Sigmoid colon (tissue), 6 donors: ENCODE measurements at regions not wholly inside any gene's neighbourhood (a gene's known extent, or its start where the extent isn't known, plus 50 kb on each side); places are given as distances from the start of the nearest gene placed in this dataset.

ENCODE experiments used
- DNase-seq: peaks from one replicate; pipeline ENCODE4 v3.0.0-alpha.2; 2019
- H3K27ac ChIP-seq, 4 donors: fragments of 200-600 bp; sonication (generic); one replicate each; pipeline ENCODE4 v1.5.1; 2016 to 2019; ENCODE audit warnings: mild to moderate bottlenecking in 1 of 4
- H3K27me3 ChIP-seq, 3 donors: fragments of 200-600 bp; sonication (generic); one replicate each; pipeline ENCODE4 v1.5.1; 2019; ENCODE audit warnings: mild to moderate bottlenecking in 1 of 3
- H3K36me3 ChIP-seq, 4 donors: fragments of 200-600 bp; sonication (generic); one replicate each; pipeline ENCODE4 v1.5.1; 2016 to 2019
- H3K4me1 ChIP-seq, 4 donors: fragments of 200-600 bp; sonication (generic); one replicate each; pipeline ENCODE4 v1.5.1; 2017 to 2019
- H3K4me3 ChIP-seq, 4 donors: fragments of 200-600 bp; sonication (generic); one replicate each; pipeline ENCODE4 v1.5.1; 2017 to 2019; ENCODE audit warnings: mild to moderate bottlenecking in 2 of 4, moderate library complexity in 1 of 4
- H3K9me3 ChIP-seq, 4 donors: fragments of 200-600 bp in 3 of 4; sonication (generic) in 3 of 4; one replicate each; pipeline versions ENCODE4 v1.5.1 to v1.6.1; 2013 to 2019
- CTCF ChIP-seq, 4 experiments: fragments of 450-650 bp in 3 of 4; fragments of 200-600 bp in 1 of 4; IDR thresholded peaks; one replicate each; pipeline ENCODE4 v1.5.1; 2016 to 2019; ENCODE audit warnings: antibody characterized with exemption in 4 of 4, mild to moderate bottlenecking in 3 of 4, moderate library complexity in 2 of 4
- EP300 ChIP-seq, 4 donors: sonication (generic); formaldehyde crosslinking; IDR thresholded peaks; one replicate each; pipeline ENCODE4 v1.6.1; 2017; ENCODE audit warnings: antibody characterized with exemption in 4 of 4
- POLR2A ChIP-seq, 2 donors: fragments of 450-650 bp; IDR thresholded peaks; one replicate each; pipeline ENCODE4 v1.6.1; 2016; ENCODE audit warnings: antibody characterized with exemption in 2 of 2, mild to moderate bottlenecking in 2 of 2, moderate library complexity in 2 of 2
- POLR2AphosphoS5 ChIP-seq, 4 donors: sonication (generic); formaldehyde crosslinking; IDR thresholded peaks; one replicate each; pipeline ENCODE4 v1.6.1; 2017; ENCODE audit warnings: antibody characterized with exemption in 4 of 4
- WGBS, 2 donors: extraction: QIAGEN DNeasy Blood & Tissue Kit; methylation state at CpG; one replicate each; pipeline ENCODE4 v1.1.7; 2013; 5-methylcytosine and 5-hydroxymethylcytosine counted together
- intact Hi-C: fragments of 100-400 bp; cut with DNase I; formaldehyde crosslinking; loops from one replicate; pipeline ENCODE4 v1.15.1; 2023
- donor health status: healthy with polysubstance abuse.
- donor health status: healthy.

GRCh38 chr1:76744989-76745388 lies 122.3 kb upstream of the ST6GALNAC5 start:
- no peak for DNase-seq
- H3K36me3 ChIP-seq: no peaks in the 10 kb centered on the region
- TF ChIP-seq EP300 (IDR thresholded peaks at IDR 0.05) (no peak), POLR2AphosphoS5 (IDR thresholded peaks at IDR 0.05) (no peak), CTCF (IDR thresholded peaks at IDR 0.05) (no peak), POLR2A (IDR thresholded peaks at IDR 0.05) (no peak)
- WGBS, 2 donors: 87 to 95% methylated on average over 1 of the region's 1 CpG
- H3K27ac ChIP-seq: no peak overlapping the region
- H3K27me3 ChIP-seq: no peaks in the 10 kb centered on the region
- H3K9me3 ChIP-seq: peaks cover 0 to 2% (median 0%) of the 10 kb centered on the region in 4 donors
- no peak overlapping the region for H3K4me3 ChIP-seq
- intact Hi-C loops: no loop called here
- no peaks in the 10 kb centered on the region for H3K4me1 ChIP-seq

- Histone ChIP-seq H3K4me1 (no peaks in the 10 kb centered on the region), H3K27ac (no peak overlapping the region), H3K27me3 (no peaks in the 10 kb centered on the region), H3K9me3 (peaks cover 0 to 2% (median 0%) of the 10 kb centered on the region in 4 donors), H3K36me3 (no peaks in the 10 kb centered on the region), H3K4me3 (no peak overlapping the region)
- DNase-seq: no peak
- TF ChIP-seq CTCF (IDR thresholded peaks at IDR 0.05) (no peak), POLR2AphosphoS5 (IDR thresholded peaks at IDR 0.05) (no peak)
- WGBS, 2 donors: 46 to 91% methylated on average over 2 of the region's 2 CpGs
- intact Hi-C loops: no loop called here
Measured at GRCh38 chr1:76746206-76746605, 121.1 kb upstream of the ST6GALNAC5 start.

- Histone ChIP-seq H3K4me1 (no peaks in the 10 kb centered on the region), H3K4me3 (no peak overlapping the region), H3K9me3 (no peaks in the 10 kb centered on the region), H3K36me3 (no peaks in the 10 kb centered on the region), H3K27me3 (no peaks in the 10 kb centered on the region), H3K27ac (no peak overlapping the region)
- no peak for TF ChIP-seq EP300 (IDR thresholded peaks at IDR 0.05)
- no peak for TF ChIP-seq POLR2A (IDR thresholded peaks at IDR 0.05)
- TF ChIP-seq POLR2AphosphoS5 (IDR thresholded peaks at IDR 0.05): no peak
- TF ChIP-seq CTCF (IDR thresholded peaks at IDR 0.05): no peak
- DNase-seq: no peak
- 60 to 95% methylated on average over 1 of the region's 1 CpG for WGBS, 2 donors
- intact Hi-C loops: no loop called here
Measured at GRCh38 chr1:76754730-76755129, 112.5 kb upstream of the ST6GALNAC5 start.

GRCh38 chr1:76759171-76759860 lies 108.0 kb upstream of the ST6GALNAC5 start:
- Histone ChIP-seq H3K27ac (no peak overlapping the region), H3K27me3 (no peaks in the 10 kb centered on the region), H3K4me1 (no peaks in the 10 kb centered on the region), H3K9me3 (no peaks in the 10 kb centered on the region), H3K4me3 (no peak overlapping the region), H3K36me3 (no peaks in the 10 kb centered on the region)
- 85 to 92% methylated on average over 5 of the region's 5 CpGs for WGBS, 2 donors
- TF ChIP-seq POLR2AphosphoS5 (IDR thresholded peaks at IDR 0.05) (no peak), EP300 (IDR thresholded peaks at IDR 0.05) (no peak), POLR2A (IDR thresholded peaks at IDR 0.05) (no peak), CTCF (IDR thresholded peaks at IDR 0.05) (no peak)
- no peak for DNase-seq
- intact Hi-C loops: no loop called here

GRCh38 chr1:76759950-76760349 lies 107.3 kb upstream of the ST6GALNAC5 start:
- H3K36me3 ChIP-seq: no peaks in the 10 kb centered on the region
- no peaks in the 10 kb centered on the region for H3K4me1 ChIP-seq
- H3K4me3 ChIP-seq: no peak overlapping the region
- no peak for TF ChIP-seq EP300 (IDR thresholded peaks at IDR 0.05)
- no peak for TF ChIP-seq POLR2A (IDR thresholded peaks at IDR 0.05)
- no peak for TF ChIP-seq POLR2AphosphoS5 (IDR thresholded peaks at IDR 0.05)
- no peak for TF ChIP-seq CTCF (IDR thresholded peaks at IDR 0.05)
- intact Hi-C loops: no loop called here
- no peaks in the 10 kb centered on the region for H3K9me3 ChIP-seq
- 30 to 64% methylated on average over 4 of the region's 4 CpGs for WGBS, 2 donors
- H3K27me3 ChIP-seq: no peaks in the 10 kb centered on the region
- no peak for DNase-seq
- no peak overlapping the region for H3K27ac ChIP-seq
